SU-DHL-6 (cell line): ENCODE measurements at regions not wholly inside any gene's neighbourhood (a gene's known extent, or its start where the extent isn't known, plus 50 kb on each side); places are given as distances from the start of the nearest gene placed in this dataset.

Experiments
- H2AFZ ChIP-seq: fragments of 200-600 bp; sonication (generic); 2 replicates; pipeline ENCODE4 v1.6.1; 2014; ENCODE audit warnings: low read depth, mild to moderate bottlenecking, moderate library complexity, mixed read lengths, antibody characterized with exemption, low read length; ENCODE audit not compliant: severe bottlenecking
- H3F3A ChIP-seq: fragments of 200-600 bp; shearing (Covaris generic); 2 replicates; pipeline ENCODE4 v1.6.0; 2016; ENCODE audit warnings: antibody characterized with exemption, mild to moderate bottlenecking; ENCODE audit not compliant: insufficient read depth
- H3K27ac ChIP-seq: fragments of 200-600 bp; sonication (generic); 2 replicates; pipeline ENCODE4 v1.5.1; 2016; ENCODE audit warnings: low read depth, mild to moderate bottlenecking, low read length, moderate library complexity, mixed read lengths
- H3K27me3 ChIP-seq: fragments of 200-600 bp; sonication (generic), shearing (Covaris generic); 2 replicates; pipeline ENCODE4 v1.6.0; 2014; ENCODE audit warnings: mild to moderate bottlenecking, low read length
- H3K36me3 ChIP-seq: fragments of 200-600 bp; sonication (generic); 2 replicates; pipeline ENCODE4 v1.6.1; 2014; ENCODE audit warnings: mild to moderate bottlenecking, low read length, mixed read lengths
- H3K4me2 ChIP-seq: fragments of 300-600, 200-600 bp; shearing (Covaris generic), sonication (generic); 2 replicates; pipeline ENCODE4 v1.6.0; 2014; ENCODE audit warnings: low read length, low read depth, mild to moderate bottlenecking; ENCODE audit not compliant: poor library complexity, severe bottlenecking
- H3K4me3 ChIP-seq: fragments of 200-600 bp; sonication (generic); 2 replicates; pipeline ENCODE4 v1.5.1; 2014; ENCODE audit warnings: antibody characterized with exemption, low read length, mild to moderate bottlenecking, mixed read lengths; ENCODE audit not compliant: insufficient read depth, poor library complexity, severe bottlenecking
- H3K79me2 ChIP-seq: fragments of 200-600 bp; sonication (generic); 2 replicates; pipeline ENCODE4 v1.6.1; 2014; ENCODE audit warnings: mild to moderate bottlenecking, low read length, moderate library complexity; ENCODE audit not compliant: insufficient read depth
- H3K9ac ChIP-seq: fragments of 200-600 bp; sonication (generic); 2 replicates; pipeline ENCODE4 v1.7.0; 2014; ENCODE audit warnings: mild to moderate bottlenecking, low read length
- H3K9me2 ChIP-seq: fragments of 200-600 bp; sonication (generic); replicated peaks from 2 replicates; pipeline ENCODE4 v1.6.1; 2014; ENCODE audit warnings: low read length; ENCODE audit not compliant: insufficient read depth
- H3K9me3 ChIP-seq: fragments of 200-600 bp; sonication (generic); 2 replicates; pipeline ENCODE4 v1.6.1; 2014; ENCODE audit warnings: low read length, mixed read lengths; ENCODE audit not compliant: insufficient read depth
- H4K20me1 ChIP-seq: fragments of 200-600 bp; sonication (generic); 2 replicates; pipeline ENCODE4 v1.6.1; 2014; ENCODE audit warnings: low read depth, mild to moderate bottlenecking, antibody characterized with exemption, low read length, moderate library complexity, mixed read lengths
- EZH2phosphoT487 ChIP-seq: fragments of 200-600 bp; sonication (generic), shearing (Covaris generic); conservative IDR thresholded peaks from 2 replicates; pipeline ENCODE4 v1.6.1; 2018; ENCODE audit warnings: mild to moderate bottlenecking, antibody characterized with exemption, low read length, moderate library complexity, mixed read lengths
- TF ChIP-seq, protein P1 (sequence below): fragments of 200-600 bp; sonication (generic); IDR thresholded peaks from one replicate; pipeline ENCODE4 v1.5.1; 2017; ENCODE audit warnings: antibody characterized with exemption, mild to moderate bottlenecking, low read length, moderate library complexity; ENCODE audit not compliant: insufficient read depth, poor library complexity, severe bottlenecking

DNA sequence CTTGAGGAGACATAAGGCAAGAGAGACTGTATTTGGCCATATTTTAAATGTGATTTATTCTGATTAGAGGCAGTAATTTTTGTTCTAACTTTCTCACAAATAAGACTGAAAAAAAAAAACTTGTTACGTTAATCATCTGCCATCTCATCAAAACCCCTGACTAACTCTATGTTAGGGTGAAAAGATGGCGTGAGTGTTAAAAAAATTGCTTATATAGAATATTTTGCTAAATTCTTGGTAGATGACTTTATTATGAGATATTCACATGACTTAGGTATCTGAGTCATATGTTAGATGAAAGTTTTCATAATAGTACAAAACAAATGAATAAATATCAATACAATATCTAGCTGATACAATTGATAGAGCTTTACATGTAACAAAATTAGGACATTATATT, 1508.7 kb upstream of the TMEFF2 start:
- Histone ChIP-seq H3K9ac (no peak overlapping the region), H4K20me1 (no peaks in the 10 kb centered on the region), H3K9me2 (no peaks in the 10 kb centered on the region), H3K27ac (no peak overlapping the region), H3K4me2 (no peak overlapping the region), H3K79me2 (no peaks in the 10 kb centered on the region), H3K36me3 (no peaks in the 10 kb centered on the region), H2AFZ (no peak overlapping the region), H3K9me3 (no peaks in the 10 kb centered on the region), H3K27me3 (no peaks in the 10 kb centered on the region), H3F3A (no peaks in the 10 kb centered on the region), H3K4me3 (no peak overlapping the region)
- TF ChIP-seq, protein P1, sequence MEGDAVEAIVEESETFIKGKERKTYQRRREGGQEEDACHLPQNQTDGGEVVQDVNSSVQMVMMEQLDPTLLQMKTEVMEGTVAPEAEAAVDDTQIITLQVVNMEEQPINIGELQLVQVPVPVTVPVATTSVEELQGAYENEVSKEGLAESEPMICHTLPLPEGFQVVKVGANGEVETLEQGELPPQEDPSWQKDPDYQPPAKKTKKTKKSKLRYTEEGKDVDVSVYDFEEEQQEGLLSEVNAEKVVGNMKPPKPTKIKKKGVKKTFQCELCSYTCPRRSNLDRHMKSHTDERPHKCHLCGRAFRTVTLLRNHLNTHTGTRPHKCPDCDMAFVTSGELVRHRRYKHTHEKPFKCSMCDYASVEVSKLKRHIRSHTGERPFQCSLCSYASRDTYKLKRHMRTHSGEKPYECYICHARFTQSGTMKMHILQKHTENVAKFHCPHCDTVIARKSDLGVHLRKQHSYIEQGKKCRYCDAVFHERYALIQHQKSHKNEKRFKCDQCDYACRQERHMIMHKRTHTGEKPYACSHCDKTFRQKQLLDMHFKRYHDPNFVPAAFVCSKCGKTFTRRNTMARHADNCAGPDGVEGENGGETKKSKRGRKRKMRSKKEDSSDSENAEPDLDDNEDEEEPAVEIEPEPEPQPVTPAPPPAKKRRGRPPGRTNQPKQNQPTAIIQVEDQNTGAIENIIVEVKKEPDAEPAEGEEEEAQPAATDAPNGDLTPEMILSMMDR = no peak
- TF ChIP-seq EZH2phosphoT487 = no peak

GRCh38 chr2:193701484-193701883, 1506.8 kb upstream of the TMEFF2 start:
- Histone ChIP-seq H3K79me2 (no peaks in the 10 kb centered on the region), H3K9me3 (no peaks in the 10 kb centered on the region), H3K36me3 (no peaks in the 10 kb centered on the region), H3K4me2 (no peak overlapping the region), H3K9ac (no peak overlapping the region), H3K4me3 (no peak overlapping the region), H3K27ac (no peak overlapping the region), H4K20me1 (no peaks in the 10 kb centered on the region), H2AFZ (no peak overlapping the region), H3K9me2 (no peaks in the 10 kb centered on the region), H3K27me3 (no peaks in the 10 kb centered on the region), H3F3A (no peaks in the 10 kb centered on the region)
- TF ChIP-seq EZH2phosphoT487 = no peak
- TF ChIP-seq, protein P1 = no peak

DNA sequence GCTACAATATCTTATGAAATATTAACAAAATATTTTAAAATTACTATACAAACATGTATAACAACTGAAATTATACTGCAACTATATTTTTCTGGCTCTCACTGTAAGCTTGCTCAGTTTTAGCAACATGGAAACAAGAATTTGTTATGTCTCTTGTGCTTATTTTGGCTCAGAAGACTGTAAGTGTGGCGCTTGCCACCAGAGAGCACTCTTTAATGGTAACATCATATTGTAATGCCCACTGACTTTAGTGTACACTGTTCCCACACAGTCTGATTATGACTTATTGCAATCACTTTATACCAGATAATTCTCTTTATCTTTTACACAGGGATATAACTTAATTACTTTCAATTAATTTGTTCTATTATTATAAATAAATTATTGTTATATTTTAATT, 1500.6 kb upstream of the TMEFF2 start:
- H3K9me3 ChIP-seq = no peaks in the 10 kb centered on the region
- H2AFZ ChIP-seq = no peak overlapping the region
- H3K4me3 ChIP-seq = no peak overlapping the region
- no peak overlapping the region for H3K4me2 ChIP-seq
- no peaks in the 10 kb centered on the region for H3F3A ChIP-seq
- no peaks in the 10 kb centered on the region for H4K20me1 ChIP-seq
- H3K27me3 ChIP-seq = no peaks in the 10 kb centered on the region
- H3K36me3 ChIP-seq = no peaks in the 10 kb centered on the region
- H3K9me2 ChIP-seq = no peaks in the 10 kb centered on the region
- TF ChIP-seq EZH2phosphoT487 = no peak
- TF ChIP-seq, protein P1 = peak; percentile 49
- no peak overlapping the region for H3K9ac ChIP-seq
- H3K27ac ChIP-seq = no peak overlapping the region
- no peaks in the 10 kb centered on the region for H3K79me2 ChIP-seq
